A549 (cell line): ENCODE measurements at regions not wholly inside any gene's neighbourhood (a gene's known extent, or its start where the extent isn't known, plus 50 kb on each side); places are given as distances from the start of the nearest gene placed in this dataset.
"Not testable (repeated sequence)": the region's sequence is repeated elsewhere in the genome, so short reads cannot be mapped to it uniquely, and the experiment has no call there.

Experiments used
- ATAC-seq, 2 experiments: fragments of 200-7000 bp in 1 of 2; fragments of >200 bp in 1 of 2; cut with Nextera tagmentation in 1 of 2; cut with Tn5 transposase in 1 of 2; 3 replicates each; pipeline versions ENCODE4 v1.8.0 to v1.9.1; 2018 to 2020; ENCODE audit warnings: mild to moderate bottlenecking in 1 of 2, moderate library complexity in 1 of 2
- CTCF ChIA-PET: fragments of 300-600 bp; sonication (Branson Sonifier 250); formaldehyde crosslinking; extraction: SDS; loops from one replicate; lab custom pipeline; 2021; ENCODE audit warnings: antibody characterized with exemption, inconsistent platforms; lab: Yijun Ruan, JAX
- POLR2A ChIA-PET: fragments of 350-600 bp; formaldehyde crosslinking; extraction: SDS; loops from one replicate; lab custom pipeline; 2021; ENCODE audit warnings: antibody characterized with exemption, inconsistent platforms; lab: Yijun Ruan, JAX
- DNase-seq, 2 experiments: peaks; one replicate each; pipeline versions ENCODE4 v3.0.0 to v3.0.0-alpha.2; 2011 to 2016; ENCODE audit warnings: low read depth in 1 of 2, low spot score in 1 of 2
- FAIRE-seq: peaks from 2 replicates; lab custom pipeline; 2011; peaks lifted over from hg19 to GRCh38; lab: Jason Lieb, UNC
- H3K27ac ChIP-seq, 2 experiments: fragments of >200 bp; sonication (Bioruptor Twin); formaldehyde crosslinking; 3 replicates each; pipeline ENCODE4 v1.5.1; 2016 to 2017
- H3K4me1 ChIP-seq: fragments of >200 bp; sonication (Bioruptor Twin); formaldehyde crosslinking; 3 replicates; pipeline ENCODE4 v1.6.1; 2016
- H3K4me2 ChIP-seq: fragments of >200 bp; sonication (Bioruptor Twin); formaldehyde crosslinking; 3 replicates; pipeline ENCODE4 v1.6.1; 2016
- H3K4me3 ChIP-seq: fragments of >200 bp; sonication (Bioruptor Twin); formaldehyde crosslinking; 3 replicates; pipeline ENCODE4 v1.5.1; 2016
- H3K9me3 ChIP-seq: fragments of >200 bp; sonication (Bioruptor Twin); formaldehyde crosslinking; 3 replicates; pipeline ENCODE4 v1.6.1; 2016
- CBX2 ChIP-seq: fragments of 200-600 bp; sonication (generic); IDR thresholded peaks from 2 replicates; pipeline ENCODE4 v1.6.1; 2016; ENCODE audit warnings: low read depth, mild to moderate bottlenecking, borderline replicate concordance
- CEBPB ChIP-seq, 2 experiments: fragments of >200 bp in 1 of 2; sonication (Bioruptor Twin) in 1 of 2; formaldehyde crosslinking in 1 of 2; IDR thresholded peaks; 2 replicates each; pipeline ENCODE4 v1.6.1; 2012 to 2016
- CHD4 ChIP-seq: fragments of 200-600 bp; sonication (generic); IDR thresholded peaks from 2 replicates; pipeline ENCODE4 v1.6.1; 2016; ENCODE audit warnings: antibody characterized with exemption, mild to moderate bottlenecking, borderline replicate concordance
- EHMT2 ChIP-seq: fragments of 200-600 bp; sonication (generic); IDR thresholded peaks from 2 replicates; pipeline ENCODE4 v1.6.1; 2016; ENCODE audit warnings: antibody characterized with exemption, low read depth, mild to moderate bottlenecking, moderate library complexity
- FOSB ChIP-seq: fragments of 250-450 bp; sonication (Bioruptor Pico); IDR thresholded peaks from 2 replicates; pipeline ENCODE4 v1.5.0; 2020; ENCODE audit warnings: mild to moderate bottlenecking, moderate library complexity
- FOSL2 ChIP-seq, 2 experiments: fragments of 450-650 bp in 1 of 2; fragments of >200 bp in 1 of 2; sonication (Bioruptor Twin) in 1 of 2; formaldehyde crosslinking; IDR thresholded peaks; 2 replicates each; pipeline versions ENCODE4 v1.5.0 to v1.6.1; 2016 to 2020; ENCODE audit warnings: mild to moderate bottlenecking in 1 of 2, moderate library complexity in 1 of 2
- HEYL ChIP-seq: fragments of 250-450 bp; sonication (Bioruptor Pico); IDR thresholded peaks from 2 replicates; pipeline ENCODE4 v1.8.0; 2021; ENCODE audit warnings: mild to moderate bottlenecking, moderate library complexity
- HOXB13 ChIP-seq: fragments of 250-450 bp; sonication (Bioruptor Pico); IDR thresholded peaks from 2 replicates; pipeline ENCODE4 v1.5.0; 2020; ENCODE audit warnings: low read depth, mild to moderate bottlenecking, moderate library complexity
- JUN ChIP-seq, 2 experiments: fragments of >200 bp; sonication (Bioruptor Twin); formaldehyde crosslinking; IDR thresholded peaks; 2 replicates in 1 of 2; 3 replicates in 1 of 2; pipeline ENCODE4 v1.6.1; 2016 to 2017
- JUNB ChIP-seq: fragments of >200 bp; sonication (Bioruptor Twin); formaldehyde crosslinking; IDR thresholded peaks from 2 replicates; pipeline ENCODE4 v1.6.1; 2016
- KDM1A ChIP-seq: fragments of 200-600 bp; sonication (generic); IDR thresholded peaks from 2 replicates; pipeline ENCODE4 v1.6.1; 2016; ENCODE audit warnings: low read depth, mild to moderate bottlenecking
- KDM5A ChIP-seq: fragments of 200-600 bp; sonication (generic); IDR thresholded peaks from 2 replicates; pipeline ENCODE4 v1.6.1; 2016; ENCODE audit warnings: antibody characterized with exemption, mild to moderate bottlenecking
- NFE2L2 ChIP-seq: fragments of 150-350 bp; conservative IDR thresholded peaks from 2 replicates; pipeline ENCODE4 v1.6.1; 2014; ENCODE audit warnings: low read length
- POLR2A ChIP-seq: IDR thresholded peaks from 2 replicates; pipeline ENCODE4 v1.6.1; 2012; ENCODE audit warnings: mild to moderate bottlenecking, low read length
- POLR2AphosphoS2 ChIP-seq: conservative IDR thresholded peaks from 2 replicates; pipeline ENCODE4 v1.6.1; 2012; ENCODE audit warnings: low read length, improper control_type of control experiment, inconsistent platforms
- RARB ChIP-seq: fragments of 250-450 bp; sonication (Bioruptor Pico); IDR thresholded peaks from 2 replicates; pipeline ENCODE4 v1.8.0; 2021; ENCODE audit warnings: mild to moderate bottlenecking, moderate library complexity
- RFX5 ChIP-seq: fragments of 450-650 bp; IDR thresholded peaks from 2 replicates; pipeline ENCODE4 v1.7.1; 2014; ENCODE audit warnings: antibody characterized with exemption, mild to moderate bottlenecking, moderate library complexity
- WGBS: methylation state at CpG from one replicate; pipeline ENCODE4 v1.1.6; 2017; ENCODE audit errors: missing lambda C conversion rate; 5-methylcytosine and 5-hydroxymethylcytosine counted together
- TF ChIP-seq, protein P1 (sequence below): fragments of 250-450 bp; sonication (Bioruptor Pico); IDR thresholded peaks from 2 replicates; pipeline ENCODE4 v1.5.0; 2020; ENCODE audit warnings: low read depth, mild to moderate bottlenecking, moderate library complexity
- TF ChIP-seq, protein P2 (sequence below): IDR thresholded peaks from 2 replicates; pipeline ENCODE4 v1.6.1; 2012
- TF ChIP-seq, protein P3 (sequence below): IDR thresholded peaks from 2 replicates; pipeline ENCODE4 v1.6.1; 2012
- TF ChIP-seq, protein P4 (sequence below): fragments of 450-650 bp; IDR thresholded peaks from 2 replicates; pipeline ENCODE4 v1.6.1; 2014; ENCODE audit warnings: antibody characterized with exemption
- TF ChIP-seq, protein P5 (sequence below): fragments of 150-350 bp; IDR thresholded peaks from 2 replicates; pipeline ENCODE4 v1.6.1; 2014; ENCODE audit warnings: low read depth, mild to moderate bottlenecking, low read length

DNA sequence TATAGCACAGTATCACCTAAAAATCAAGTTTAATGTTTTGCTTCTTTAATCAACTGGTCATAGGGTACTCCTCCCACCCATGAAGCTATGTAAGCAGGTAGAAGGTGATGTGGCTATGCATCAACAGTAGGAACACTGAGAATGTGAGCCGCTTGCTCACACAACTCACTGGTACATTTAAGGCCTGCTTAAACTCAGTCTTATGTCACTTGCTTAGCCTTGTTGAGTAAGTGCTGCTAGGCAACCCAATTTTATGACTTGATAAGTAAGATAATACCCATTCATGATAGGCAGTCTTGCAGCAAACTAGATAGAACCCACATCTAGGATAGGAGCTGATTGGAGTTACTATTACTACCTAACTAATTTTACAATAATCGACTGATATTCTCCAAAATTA is 70.0 kb upstream of the BMP4 start:
- no peak overlapping the region for H3K4me2 ChIP-seq
- peak in 1 of 2 experiments; percentile 6 for DNase-seq

DNA sequence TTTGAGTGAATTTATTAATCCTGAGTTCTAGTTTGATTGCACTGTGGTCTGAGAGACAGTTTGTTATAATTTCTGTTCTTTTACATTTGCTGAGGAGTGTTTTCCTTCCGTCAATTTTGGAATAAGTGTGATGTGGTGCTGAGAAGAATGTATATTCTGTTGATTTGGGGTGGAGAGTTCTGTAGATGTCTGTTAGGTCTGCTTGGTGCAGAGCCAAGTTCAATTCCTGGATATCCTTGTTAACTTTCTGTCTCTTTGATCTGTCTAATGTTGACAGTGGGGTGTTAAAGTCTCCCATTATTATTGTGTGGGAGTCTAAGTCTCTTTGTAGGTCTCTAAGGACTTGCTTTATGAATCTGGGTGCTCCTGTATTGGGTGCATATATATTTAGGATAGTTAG is 74.4 kb upstream of the BMP4 start:
- ATAC-seq, FAIRE-seq, DNase-seq, H3K4me3 ChIP-seq, H3K4me2 ChIP-seq, POLR2A ChIA-PET, H3K4me1 ChIP-seq, CTCF ChIA-PET, H3K27ac ChIP-seq: not testable (repeated sequence)
- 48% methylated on average over 1 of the region's 1 CpG for WGBS
- H3K9me3 ChIP-seq, result peaks cover 18% of the 10 kb centered on the region

More for the DNA sequence above, 70.0 kb upstream of the BMP4 start:
- no peak for ATAC-seq
- H3K4me1 ChIP-seq, result no peaks in the 10 kb centered on the region
- no peak for FAIRE-seq
- H3K9me3 ChIP-seq, result no peaks in the 10 kb centered on the region
- ChIA-PET CTCF (no interaction called here), POLR2A (no interaction called here)
- 45% methylated on average over 2 of the region's 2 CpGs for WGBS
- TF ChIP-seq KDM5A, result no peak
- H3K27ac ChIP-seq, result no peak overlapping the region
- H3K4me3 ChIP-seq, result no peak overlapping the region

DNA sequence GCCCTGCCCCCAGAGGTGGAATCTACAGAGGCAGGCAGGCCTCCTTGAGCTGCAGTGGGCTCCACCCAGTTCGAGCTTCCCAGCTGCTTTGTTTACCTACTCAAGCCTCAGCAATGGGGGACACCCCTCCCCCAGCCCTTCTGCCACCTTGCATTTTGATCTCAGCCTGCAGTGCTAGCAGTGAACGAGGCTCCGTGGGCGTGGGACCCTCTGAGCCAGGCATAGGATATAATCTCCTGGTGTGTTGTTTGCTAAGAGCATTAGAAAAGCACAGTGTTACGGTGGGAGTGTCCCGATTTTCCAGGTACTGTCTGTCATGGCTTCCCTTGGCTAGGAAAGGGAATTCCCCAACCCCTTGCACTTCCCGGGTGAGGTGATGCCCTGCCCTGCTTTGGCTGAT is 76.7 kb upstream of the BMP4 start:
- H3K4me3 ChIP-seq, FAIRE-seq, H3K4me2 ChIP-seq, POLR2A ChIA-PET, H3K4me1 ChIP-seq, DNase-seq, H3K27ac ChIP-seq, CTCF ChIA-PET, ATAC-seq: not testable (repeated sequence)
- WGBS, result 29% methylated on average over 4 of the region's 7 CpGs
- peaks cover 18% of the 10 kb centered on the region for H3K9me3 ChIP-seq

DNA sequence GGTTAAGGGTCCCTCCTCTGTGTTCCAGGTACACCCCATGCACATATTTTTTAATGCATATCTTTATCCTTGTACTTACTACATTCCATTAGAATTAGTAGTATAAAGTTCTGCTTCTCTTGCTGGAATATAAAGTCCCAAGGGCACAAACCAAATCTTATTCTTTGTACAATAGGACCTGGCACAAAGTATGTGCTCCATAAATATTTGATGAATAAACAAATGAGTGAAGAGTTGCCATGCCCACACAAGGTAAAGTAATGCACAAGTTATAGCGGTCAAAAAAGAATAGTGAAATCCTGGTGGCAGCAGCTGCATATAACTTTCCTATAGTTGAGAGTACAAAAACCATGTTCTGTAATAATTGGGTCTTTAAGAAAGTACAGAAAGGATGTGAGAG is 82.1 kb upstream of the BMP4 start:
- ChIA-PET POLR2A (no interaction called here), CTCF (interaction anchor here (0.6 kb wide), 1 partner anchor 300 kb away, joined by 3 read pairs; no protein-coding TSS in a partner anchor)
- Histone ChIP-seq H3K9me3 (peaks cover 18% of the 10 kb centered on the region), H3K4me1 (no peaks in the 10 kb centered on the region), H3K27ac (no peak overlapping the region), H3K4me2 (no peak overlapping the region), H3K4me3 (no peak overlapping the region)
- TF ChIP-seq, protein P1, sequence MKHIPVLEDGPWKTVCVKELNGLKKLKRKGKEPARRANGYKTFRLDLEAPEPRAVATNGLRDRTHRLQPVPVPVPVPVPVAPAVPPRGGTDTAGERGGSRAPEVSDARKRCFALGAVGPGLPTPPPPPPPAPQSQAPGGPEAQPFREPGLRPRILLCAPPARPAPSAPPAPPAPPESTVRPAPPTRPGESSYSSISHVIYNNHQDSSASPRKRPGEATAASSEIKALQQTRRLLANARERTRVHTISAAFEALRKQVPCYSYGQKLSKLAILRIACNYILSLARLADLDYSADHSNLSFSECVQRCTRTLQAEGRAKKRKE (CRISPR knock-in tag), result no peak
- no peak for TF ChIP-seq POLR2A
- TF ChIP-seq FOSB (CRISPR knock-in tag), result no peak
- TF ChIP-seq, protein P2, sequence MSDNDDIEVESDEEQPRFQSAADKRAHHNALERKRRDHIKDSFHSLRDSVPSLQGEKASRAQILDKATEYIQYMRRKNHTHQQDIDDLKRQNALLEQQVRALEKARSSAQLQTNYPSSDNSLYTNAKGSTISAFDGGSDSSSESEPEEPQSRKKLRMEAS, result no peak
- TF ChIP-seq FOSL2 (IDR thresholded peaks at IDR 0.05), result no peak
- TF ChIP-seq FOSL2 (CRISPR knock-in tag; IDR thresholded peaks at IDR 0.05), result no peak
- TF ChIP-seq, protein P3, sequence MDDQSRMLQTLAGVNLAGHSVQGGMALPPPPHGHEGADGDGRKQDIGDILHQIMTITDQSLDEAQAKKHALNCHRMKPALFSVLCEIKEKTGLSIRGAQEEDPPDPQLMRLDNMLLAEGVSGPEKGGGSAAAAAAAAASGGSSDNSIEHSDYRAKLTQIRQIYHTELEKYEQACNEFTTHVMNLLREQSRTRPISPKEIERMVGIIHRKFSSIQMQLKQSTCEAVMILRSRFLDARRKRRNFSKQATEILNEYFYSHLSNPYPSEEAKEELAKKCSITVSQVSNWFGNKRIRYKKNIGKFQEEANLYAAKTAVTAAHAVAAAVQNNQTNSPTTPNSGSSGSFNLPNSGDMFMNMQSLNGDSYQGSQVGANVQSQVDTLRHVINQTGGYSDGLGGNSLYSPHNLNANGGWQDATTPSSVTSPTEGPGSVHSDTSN, result no peak
- TF ChIP-seq RFX5, result no peak
- no peak for TF ChIP-seq CBX2
- TF ChIP-seq CHD4, result no peak
- no peak for TF ChIP-seq NFE2L2
- TF ChIP-seq EHMT2, result no peak
- no peak for TF ChIP-seq HEYL (CRISPR knock-in tag)
- no peak for DNase-seq
- ATAC-seq, result no peak
- WGBS, result 71% methylated on average over 1 of the region's 1 CpG
- FAIRE-seq, result no peak

DNA sequence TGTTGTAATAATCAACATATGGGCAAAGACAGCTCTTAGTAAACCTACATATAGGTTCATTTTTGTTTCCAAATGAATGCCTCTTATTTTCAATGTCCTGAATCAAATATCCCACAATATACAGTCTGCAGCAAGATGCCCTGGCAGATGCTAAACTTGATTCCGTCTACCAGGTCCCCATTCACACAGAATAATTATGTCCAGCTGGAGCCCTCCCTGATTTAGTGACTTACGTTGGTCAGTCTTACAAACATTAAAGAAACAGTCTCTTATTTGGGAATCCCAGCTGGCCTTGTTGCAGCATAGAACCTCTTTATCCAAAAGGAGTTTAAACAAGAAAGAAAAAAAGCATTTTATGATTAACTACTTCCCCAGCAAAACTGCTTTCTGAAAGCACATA is 82.7 kb upstream of the BMP4 start:
- 40% methylated on average over 2 of the region's 2 CpGs for WGBS
- no peak overlapping the region for H3K4me3 ChIP-seq
- H3K27ac ChIP-seq, result no peak overlapping the region
- H3K4me2 ChIP-seq, result no peak overlapping the region
- H3K4me1 ChIP-seq, result no peaks in the 10 kb centered on the region
- POLR2A ChIA-PET, result no interaction called here
- ATAC-seq, result no peak
- CTCF ChIA-PET, result interaction anchor here (0.6 kb wide), 1 partner anchor 299 kb away, joined by 3 read pairs; no protein-coding TSS in a partner anchor
- DNase-seq, result no peak
- FAIRE-seq, result no peak
- H3K9me3 ChIP-seq, result peaks cover 13% of the 10 kb centered on the region
- TF ChIP-seq, protein P4, sequence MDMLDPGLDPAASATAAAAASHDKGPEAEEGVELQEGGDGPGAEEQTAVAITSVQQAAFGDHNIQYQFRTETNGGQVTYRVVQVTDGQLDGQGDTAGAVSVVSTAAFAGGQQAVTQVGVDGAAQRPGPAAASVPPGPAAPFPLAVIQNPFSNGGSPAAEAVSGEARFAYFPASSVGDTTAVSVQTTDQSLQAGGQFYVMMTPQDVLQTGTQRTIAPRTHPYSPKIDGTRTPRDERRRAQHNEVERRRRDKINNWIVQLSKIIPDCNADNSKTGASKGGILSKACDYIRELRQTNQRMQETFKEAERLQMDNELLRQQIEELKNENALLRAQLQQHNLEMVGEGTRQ, result no peak
- no peak for TF ChIP-seq JUN (IDR thresholded peaks at IDR 0.05)
- TF ChIP-seq FOSL2 (IDR thresholded peaks at IDR 0.05), result no peak
- TF ChIP-seq FOSL2 (CRISPR knock-in tag; IDR thresholded peaks at IDR 0.05), result no peak
- TF ChIP-seq, protein P5, sequence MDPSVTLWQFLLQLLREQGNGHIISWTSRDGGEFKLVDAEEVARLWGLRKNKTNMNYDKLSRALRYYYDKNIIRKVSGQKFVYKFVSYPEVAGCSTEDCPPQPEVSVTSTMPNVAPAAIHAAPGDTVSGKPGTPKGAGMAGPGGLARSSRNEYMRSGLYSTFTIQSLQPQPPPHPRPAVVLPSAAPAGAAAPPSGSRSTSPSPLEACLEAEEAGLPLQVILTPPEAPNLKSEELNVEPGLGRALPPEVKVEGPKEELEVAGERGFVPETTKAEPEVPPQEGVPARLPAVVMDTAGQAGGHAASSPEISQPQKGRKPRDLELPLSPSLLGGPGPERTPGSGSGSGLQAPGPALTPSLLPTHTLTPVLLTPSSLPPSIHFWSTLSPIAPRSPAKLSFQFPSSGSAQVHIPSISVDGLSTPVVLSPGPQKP, result no peak
- TF ChIP-seq RARB, result no peak
- no peak for TF ChIP-seq KDM1A
- no peak for TF ChIP-seq JUNB
- TF ChIP-seq POLR2AphosphoS2, result no peak
- no peak for TF ChIP-seq HOXB13 (CRISPR knock-in tag)
- no peak for TF ChIP-seq CEBPB (IDR thresholded peaks at IDR 0.05)
- TF ChIP-seq, all 56 proteins: peak for 0
